KMS-11 (cell line): ENCODE measurements at regions not wholly inside any gene's neighbourhood (a gene's known extent, or its start where the extent isn't known, plus 50 kb on each side); places are given as distances from the start of the nearest gene placed in this dataset.

ENCODE experiments used
- H2AFZ ChIP-seq: fragments of 200-600 bp; sonication (generic); 2 replicates; pipeline ENCODE4 v1.6.1; 2016; ENCODE audit warnings: antibody characterized with exemption, mixed run types, low read depth
- H3K27ac ChIP-seq: fragments of 200-600 bp; sonication (generic); 2 replicates; pipeline ENCODE4 v1.6.1; 2016; ENCODE audit warnings: mild to moderate bottlenecking, mixed run types
- H3K27me3 ChIP-seq: fragments of 200-600 bp; sonication (generic); 2 replicates; pipeline ENCODE4 v1.6.1; 2017; ENCODE audit warnings: mild to moderate bottlenecking, low read depth, mixed run types, moderate library complexity; ENCODE audit not compliant: insufficient read depth
- H3K36me3 ChIP-seq: fragments of 200-600 bp; sonication (generic); 2 replicates; pipeline ENCODE4 v1.6.1; 2017; ENCODE audit warnings: mild to moderate bottlenecking, mixed run types; ENCODE audit not compliant: insufficient read depth
- H3K4me1 ChIP-seq: fragments of 200-600 bp; sonication (generic); 2 replicates; pipeline ENCODE4 v1.6.1; 2016; ENCODE audit warnings: mild to moderate bottlenecking, low read depth, mixed run types; ENCODE audit not compliant: poor library complexity, severe bottlenecking
- H3K4me2 ChIP-seq: fragments of 200-600 bp; sonication (generic); 2 replicates; pipeline ENCODE4 v1.7.0; 2016; ENCODE audit warnings: mild to moderate bottlenecking, mixed run types
- H3K4me3 ChIP-seq: fragments of 200-600 bp; sonication (generic); IDR thresholded peaks from 2 replicates; pipeline ENCODE4 v1.6.1; 2017; ENCODE audit warnings: low read depth, low read length, mixed read lengths; ENCODE audit not compliant: insufficient read depth
- H3K79me2 ChIP-seq: fragments of 200-600 bp; sonication (generic); 2 replicates; pipeline ENCODE4 v1.6.1; 2016; ENCODE audit warnings: low read depth, mixed run types; ENCODE audit not compliant: insufficient read depth
- H3K9ac ChIP-seq: fragments of 200-600 bp; sonication (generic); 2 replicates; pipeline ENCODE4 v1.6.1; 2016; ENCODE audit warnings: mild to moderate bottlenecking, mixed run types
- H4K20me1 ChIP-seq: fragments of 200-600 bp; sonication (generic); 2 replicates; pipeline ENCODE4 v1.6.1; 2016; ENCODE audit warnings: mild to moderate bottlenecking, mixed run types; ENCODE audit not compliant: insufficient read depth
- TF ChIP-seq, protein P1 (sequence below): fragments of 200-600 bp; sonication (generic); conservative IDR thresholded peaks from 2 replicates; pipeline ENCODE4 v1.6.1; 2017; ENCODE audit warnings: low read depth, mild to moderate bottlenecking, antibody characterized with exemption, low read length, moderate library complexity, mixed read lengths

DNA sequence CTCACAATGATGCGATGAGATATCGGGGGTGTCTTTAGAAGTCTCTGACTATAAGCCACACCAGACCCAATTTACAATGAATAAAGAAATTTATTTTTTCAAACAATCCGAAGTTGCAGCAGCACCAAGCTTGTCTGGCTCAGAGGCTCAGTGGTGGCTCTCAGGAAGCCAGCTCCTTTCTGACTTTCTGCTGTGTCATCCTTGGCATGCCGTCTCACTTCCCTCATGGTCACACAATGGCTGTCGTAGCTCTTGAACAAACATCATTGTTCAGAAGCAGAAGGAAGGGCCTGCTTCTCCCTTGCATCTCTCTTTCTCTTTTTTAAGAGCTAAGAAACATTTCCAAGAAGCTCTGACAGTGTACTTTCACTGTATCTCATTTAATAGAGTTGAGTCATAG lies 299.0 kb downstream of the DOK5 start:
- no peak overlapping the region for H3K27ac ChIP-seq
- H3K79me2 ChIP-seq = no peaks in the 10 kb centered on the region
- no peaks in the 10 kb centered on the region for H3K4me1 ChIP-seq
- TF ChIP-seq, protein P1, sequence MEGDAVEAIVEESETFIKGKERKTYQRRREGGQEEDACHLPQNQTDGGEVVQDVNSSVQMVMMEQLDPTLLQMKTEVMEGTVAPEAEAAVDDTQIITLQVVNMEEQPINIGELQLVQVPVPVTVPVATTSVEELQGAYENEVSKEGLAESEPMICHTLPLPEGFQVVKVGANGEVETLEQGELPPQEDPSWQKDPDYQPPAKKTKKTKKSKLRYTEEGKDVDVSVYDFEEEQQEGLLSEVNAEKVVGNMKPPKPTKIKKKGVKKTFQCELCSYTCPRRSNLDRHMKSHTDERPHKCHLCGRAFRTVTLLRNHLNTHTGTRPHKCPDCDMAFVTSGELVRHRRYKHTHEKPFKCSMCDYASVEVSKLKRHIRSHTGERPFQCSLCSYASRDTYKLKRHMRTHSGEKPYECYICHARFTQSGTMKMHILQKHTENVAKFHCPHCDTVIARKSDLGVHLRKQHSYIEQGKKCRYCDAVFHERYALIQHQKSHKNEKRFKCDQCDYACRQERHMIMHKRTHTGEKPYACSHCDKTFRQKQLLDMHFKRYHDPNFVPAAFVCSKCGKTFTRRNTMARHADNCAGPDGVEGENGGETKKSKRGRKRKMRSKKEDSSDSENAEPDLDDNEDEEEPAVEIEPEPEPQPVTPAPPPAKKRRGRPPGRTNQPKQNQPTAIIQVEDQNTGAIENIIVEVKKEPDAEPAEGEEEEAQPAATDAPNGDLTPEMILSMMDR = no peak
- no peak overlapping the region for H3K4me2 ChIP-seq
- no peak overlapping the region for H3K9ac ChIP-seq
- no peaks in the 10 kb centered on the region for H3K36me3 ChIP-seq
- H2AFZ ChIP-seq = no peak overlapping the region
- H4K20me1 ChIP-seq = no peaks in the 10 kb centered on the region
- no peak overlapping the region for H3K4me3 ChIP-seq
- H3K27me3 ChIP-seq = no peaks in the 10 kb centered on the region

DNA sequence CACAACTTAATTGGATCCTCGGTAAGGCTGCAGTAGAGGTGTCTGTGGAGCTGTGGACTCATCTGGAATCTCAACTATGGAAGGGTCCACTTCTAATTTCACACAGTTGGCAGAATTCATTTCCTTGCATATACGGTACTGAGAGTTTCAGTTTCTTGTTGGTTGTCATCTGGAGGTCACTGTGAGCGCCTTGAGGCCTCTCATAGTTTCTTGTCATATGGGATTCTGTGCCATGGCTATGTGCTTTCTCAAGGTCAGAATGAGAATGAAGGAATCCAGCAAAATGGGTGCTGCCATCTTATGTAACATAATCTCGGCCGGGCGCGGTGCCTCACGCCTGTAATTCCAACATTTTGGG lies 298.2 kb downstream of the DOK5 start:
- Histone ChIP-seq H3K4me3 (no peak overlapping the region), H3K36me3 (no peaks in the 10 kb centered on the region), H3K9ac (no peak overlapping the region), H3K4me2 (no peak overlapping the region), H3K4me1 (no peaks in the 10 kb centered on the region), H2AFZ (no peak overlapping the region), H4K20me1 (no peaks in the 10 kb centered on the region), H3K79me2 (no peaks in the 10 kb centered on the region), H3K27me3 (no peaks in the 10 kb centered on the region), H3K27ac (no peak overlapping the region)
- TF ChIP-seq, protein P1 = no peak

DNA sequence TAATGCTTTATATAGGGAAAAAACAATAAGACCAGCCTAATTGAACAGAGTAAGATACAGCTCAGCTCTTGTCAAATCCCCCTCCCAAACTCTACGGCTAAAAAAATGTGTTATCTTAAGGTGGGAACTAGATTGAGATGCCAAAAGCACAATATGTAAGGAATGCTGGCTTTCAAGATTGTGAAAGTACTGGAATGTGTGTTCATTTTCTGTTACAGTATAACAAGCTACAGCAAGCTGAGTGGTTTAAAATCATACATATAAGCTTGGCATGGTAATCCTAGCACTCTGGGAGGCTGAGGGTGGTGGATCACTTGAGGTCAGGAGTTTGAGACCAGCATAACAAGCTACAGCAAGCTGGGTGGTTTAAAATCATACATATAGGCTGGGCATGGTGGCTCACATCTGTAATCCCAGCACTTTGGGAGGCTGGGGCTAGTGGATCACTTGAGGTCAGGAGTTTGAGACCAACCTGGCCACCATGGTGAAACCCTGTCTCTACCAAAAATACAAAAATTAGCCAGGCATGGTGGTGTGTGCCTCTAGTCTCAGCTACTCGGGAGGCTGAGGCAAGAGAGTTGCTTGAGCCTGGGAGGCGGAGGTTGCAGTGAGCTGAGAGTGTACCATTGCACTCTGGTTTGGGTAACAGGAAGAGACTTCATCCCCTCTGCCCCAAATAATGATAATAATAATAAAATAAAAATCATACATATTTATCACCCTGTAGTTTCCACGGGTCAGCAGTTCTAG lies 297.7 kb downstream of the DOK5 start:
- H3K4me3 ChIP-seq = no peak overlapping the region
- no peaks in the 10 kb centered on the region for H3K79me2 ChIP-seq
- H3K4me2 ChIP-seq = no peak overlapping the region
- no peaks in the 10 kb centered on the region for H3K36me3 ChIP-seq
- no peak overlapping the region for H3K9ac ChIP-seq
- H4K20me1 ChIP-seq = no peaks in the 10 kb centered on the region
- H3K4me1 ChIP-seq = no peaks in the 10 kb centered on the region
- no peak overlapping the region for H2AFZ ChIP-seq
- no peak overlapping the region for H3K27ac ChIP-seq
- H3K27me3 ChIP-seq = no peaks in the 10 kb centered on the region
- TF ChIP-seq, protein P1 = no peak

DNA sequence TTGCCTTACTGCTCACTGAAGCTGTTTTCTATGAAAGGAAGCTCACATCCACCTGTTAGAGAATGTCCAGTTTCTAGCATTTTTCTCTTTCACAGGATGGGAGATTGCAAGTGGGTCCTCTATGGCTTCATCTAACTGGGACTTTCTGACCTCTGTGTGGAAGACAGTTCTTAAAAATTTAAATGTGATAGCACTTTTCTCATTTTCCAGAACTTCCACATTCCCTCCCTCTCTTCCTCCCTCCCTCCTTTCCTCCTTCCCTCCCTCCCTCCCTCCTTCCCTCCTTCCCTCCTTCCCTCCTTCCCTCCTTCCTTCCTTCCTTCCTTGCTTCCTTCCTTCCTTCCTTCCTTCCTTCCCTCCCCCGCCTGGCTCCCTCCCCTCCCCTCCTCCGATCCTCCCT lies 291.1 kb downstream of the DOK5 start:
- TF ChIP-seq, protein P1 = no peak

More for the DNA sequence above, 291.1 kb downstream of the DOK5 start:
- H3K4me1 ChIP-seq = no peaks in the 10 kb centered on the region
- no peak overlapping the region for H3K9ac ChIP-seq
- no peaks in the 10 kb centered on the region for H3K36me3 ChIP-seq
- H4K20me1 ChIP-seq = no peaks in the 10 kb centered on the region
- no peak overlapping the region for H3K4me2 ChIP-seq
- H3K27ac ChIP-seq = no peak overlapping the region
- H3K4me3 ChIP-seq = no peak overlapping the region
- H2AFZ ChIP-seq = no peak overlapping the region
- H3K79me2 ChIP-seq = no peaks in the 10 kb centered on the region
- no peaks in the 10 kb centered on the region for H3K27me3 ChIP-seq
